ENCODE measurements at regions not wholly inside any gene's neighbourhood (a gene's known extent, or its start where the extent isn't known, plus 50 kb on each side); places are given as distances from the start of the nearest gene placed in this dataset.

DNA sequence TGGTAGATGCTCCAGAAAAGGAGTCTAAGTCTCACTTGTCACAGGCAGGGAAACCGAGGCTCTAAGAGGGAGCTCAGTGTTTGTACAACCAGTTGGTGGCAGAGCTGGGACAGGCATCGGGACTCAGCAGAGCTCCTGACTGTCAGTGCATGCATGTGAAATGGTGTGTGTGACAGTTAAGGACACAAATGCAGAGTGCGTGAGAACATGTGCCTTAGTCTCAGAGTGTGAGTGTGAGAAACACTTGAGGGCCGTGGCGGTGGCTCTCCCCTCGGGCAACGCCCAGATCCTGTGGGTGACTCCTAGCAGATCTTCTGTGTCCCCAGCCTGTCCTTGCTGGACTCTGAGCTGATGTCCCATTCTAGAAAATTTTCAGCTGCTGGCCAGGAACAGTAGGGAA lies 362.6 kb downstream of the MATN1 start:
- TF ChIP-seq, protein P1, sequence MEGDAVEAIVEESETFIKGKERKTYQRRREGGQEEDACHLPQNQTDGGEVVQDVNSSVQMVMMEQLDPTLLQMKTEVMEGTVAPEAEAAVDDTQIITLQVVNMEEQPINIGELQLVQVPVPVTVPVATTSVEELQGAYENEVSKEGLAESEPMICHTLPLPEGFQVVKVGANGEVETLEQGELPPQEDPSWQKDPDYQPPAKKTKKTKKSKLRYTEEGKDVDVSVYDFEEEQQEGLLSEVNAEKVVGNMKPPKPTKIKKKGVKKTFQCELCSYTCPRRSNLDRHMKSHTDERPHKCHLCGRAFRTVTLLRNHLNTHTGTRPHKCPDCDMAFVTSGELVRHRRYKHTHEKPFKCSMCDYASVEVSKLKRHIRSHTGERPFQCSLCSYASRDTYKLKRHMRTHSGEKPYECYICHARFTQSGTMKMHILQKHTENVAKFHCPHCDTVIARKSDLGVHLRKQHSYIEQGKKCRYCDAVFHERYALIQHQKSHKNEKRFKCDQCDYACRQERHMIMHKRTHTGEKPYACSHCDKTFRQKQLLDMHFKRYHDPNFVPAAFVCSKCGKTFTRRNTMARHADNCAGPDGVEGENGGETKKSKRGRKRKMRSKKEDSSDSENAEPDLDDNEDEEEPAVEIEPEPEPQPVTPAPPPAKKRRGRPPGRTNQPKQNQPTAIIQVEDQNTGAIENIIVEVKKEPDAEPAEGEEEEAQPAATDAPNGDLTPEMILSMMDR (IDR thresholded peaks at IDR 0.05 in 4 of 5, conservative IDR thresholded peaks at IDR 0.05 in 1 of 5) = no peak
- no peak for TF ChIP-seq POLR2A (IDR thresholded peaks at IDR 0.05)

Measured in gastrocnemius medialis (tissue), 4 donors.